Mucosa of rectum (tissue), 2 donors: ENCODE measurements at regions not wholly inside any gene's neighbourhood (a gene's known extent, or its start where the extent isn't known, plus 50 kb on each side); places are given as distances from the start of the nearest gene placed in this dataset.
"Not testable (repeated sequence)": the region's sequence is repeated elsewhere in the genome, so short reads cannot be mapped to it uniquely, and the experiment has no call there.

ENCODE experiments used
- H3K27ac ChIP-seq, 2 donors: one replicate each; pipeline ENCODE4 v1.7.0; 2013; ENCODE audit warnings: inconsistent platforms in 2 of 2, low read depth in 2 of 2, low read length in 2 of 2
- H3K27me3 ChIP-seq, 2 donors: one replicate each; pipeline ENCODE4 v1.7.0; 2013; ENCODE audit warnings: low read length in 2 of 2; ENCODE audit not compliant: control insufficient read depth in 2 of 2, insufficient read depth in 2 of 2
- H3K36me3 ChIP-seq, 2 donors: one replicate each; pipeline ENCODE4 v1.7.0; 2013; ENCODE audit warnings: low read length in 2 of 2; ENCODE audit not compliant: control insufficient read depth in 2 of 2, insufficient read depth in 2 of 2
- H3K4me1 ChIP-seq, 2 donors: one replicate each; pipeline ENCODE4 v1.7.0; 2013; ENCODE audit warnings: low read length in 2 of 2, mild to moderate bottlenecking in 1 of 2; ENCODE audit not compliant: control insufficient read depth in 2 of 2, insufficient read depth in 2 of 2
- H3K4me3 ChIP-seq, 2 donors: one replicate each; pipeline ENCODE4 v1.7.0; 2013; ENCODE audit warnings: low read length in 2 of 2
- H3K9ac ChIP-seq, 2 donors: one replicate each; pipeline ENCODE4 v1.7.0; 2013; ENCODE audit warnings: low read length in 2 of 2, low read depth in 1 of 2, mild to moderate bottlenecking in 1 of 2
- H3K9me3 ChIP-seq, 2 donors: one replicate each; pipeline ENCODE4 v1.7.0; 2013; ENCODE audit warnings: low read length in 2 of 2; ENCODE audit not compliant: control insufficient read depth in 2 of 2
- donor health status: healthy.
- donor health status: Normal muscosa, but diverticular disease.

- Histone ChIP-seq H3K9me3 (no peaks in the 10 kb centered on the region), H3K4me1 (no peaks in the 10 kb centered on the region), H3K36me3 (no peaks in the 10 kb centered on the region), H3K27me3 (no peaks in the 10 kb centered on the region), H3K9ac (no peak overlapping the region), H3K4me3 (no peak overlapping the region), H3K27ac (no peak overlapping the region)
Measured at GRCh38 chr3:144585408-144585807, 613.8 kb downstream of the DIPK2A start.

- H3K4me3 ChIP-seq = no peak overlapping the region
- H3K4me1 ChIP-seq = no peaks in the 10 kb centered on the region
- no peak overlapping the region for H3K27ac ChIP-seq
- no peaks in the 10 kb centered on the region for H3K36me3 ChIP-seq
- H3K9me3 ChIP-seq = no peaks in the 10 kb centered on the region
- H3K9ac ChIP-seq = no peak overlapping the region
- H3K27me3 ChIP-seq = no peaks in the 10 kb centered on the region
Measured at GRCh38 chr3:144585953-144586352, 614.3 kb downstream of the DIPK2A start.

- no peaks in the 10 kb centered on the region for H3K9me3 ChIP-seq
- no peak overlapping the region for H3K4me3 ChIP-seq
- H3K27ac ChIP-seq = no peak overlapping the region
- no peaks in the 10 kb centered on the region for H3K4me1 ChIP-seq
- H3K27me3 ChIP-seq = no peaks in the 10 kb centered on the region
- H3K9ac ChIP-seq = no peak overlapping the region
- H3K36me3 ChIP-seq = no peaks in the 10 kb centered on the region
Measured at GRCh38 chr3:144586382-144586781, 614.8 kb downstream of the DIPK2A start.

- Histone ChIP-seq H3K9ac (no peak overlapping the region), H3K27ac (no peak overlapping the region), H3K36me3 (no peaks in the 10 kb centered on the region), H3K27me3 (no peaks in the 10 kb centered on the region), H3K4me3 (no peak overlapping the region), H3K9me3 (no peaks in the 10 kb centered on the region), H3K4me1 (no peaks in the 10 kb centered on the region)
Measured at GRCh38 chr3:144590854-144591253, 619.2 kb downstream of the DIPK2A start.

GRCh38 chr3:144593881-144594280, 622.3 kb downstream of the DIPK2A start:
- no peaks in the 10 kb centered on the region for H3K4me1 ChIP-seq
- H3K4me3 ChIP-seq = no peak overlapping the region
- no peak overlapping the region for H3K9ac ChIP-seq
- H3K9me3 ChIP-seq = no peaks in the 10 kb centered on the region
- no peak overlapping the region for H3K27ac ChIP-seq
- H3K36me3 ChIP-seq = no peaks in the 10 kb centered on the region
- H3K27me3 ChIP-seq = no peaks in the 10 kb centered on the region

GRCh38 chr3:144620236-144620635, 648.6 kb downstream of the DIPK2A start:
- not testable (repeated sequence) for H3K9me3 ChIP-seq, H3K27ac ChIP-seq, H3K36me3 ChIP-seq, H3K27me3 ChIP-seq, H3K4me1 ChIP-seq, H3K4me3 ChIP-seq, H3K9ac ChIP-seq

- Histone ChIP-seq H3K9ac (no peak overlapping the region), H3K36me3 (no peaks in the 10 kb centered on the region), H3K4me1 (no peaks in the 10 kb centered on the region), H3K27me3 (no peaks in the 10 kb centered on the region), H3K27ac (no peak overlapping the region), H3K9me3 (no peaks in the 10 kb centered on the region), H3K4me3 (no peak overlapping the region)
Measured at GRCh38 chr3:144622845-144623244, 651.2 kb downstream of the DIPK2A start.

- Histone ChIP-seq H3K4me1 (no peaks in the 10 kb centered on the region), H3K36me3 (no peaks in the 10 kb centered on the region), H3K9ac (no peak overlapping the region), H3K27me3 (no peaks in the 10 kb centered on the region), H3K9me3 (no peaks in the 10 kb centered on the region), H3K27ac (no peak overlapping the region), H3K4me3 (no peak overlapping the region)
Measured at GRCh38 chr3:144624656-144625055, 653.0 kb downstream of the DIPK2A start.

GRCh38 chr3:144626835-144627234, 655.2 kb downstream of the DIPK2A start:
- Histone ChIP-seq H3K4me3 (no peak overlapping the region), H3K4me1 (no peaks in the 10 kb centered on the region), H3K9ac (no peak overlapping the region), H3K27me3 (no peaks in the 10 kb centered on the region), H3K9me3 (no peaks in the 10 kb centered on the region), H3K27ac (no peak overlapping the region), H3K36me3 (no peaks in the 10 kb centered on the region)

GRCh38 chr3:144629381-144629780, 657.8 kb downstream of the DIPK2A start:
- Histone ChIP-seq H3K9me3 (no peaks in the 10 kb centered on the region), H3K4me3 (no peak overlapping the region), H3K27me3 (no peaks in the 10 kb centered on the region), H3K9ac (no peak overlapping the region), H3K4me1 (no peaks in the 10 kb centered on the region), H3K27ac (no peak overlapping the region), H3K36me3 (no peaks in the 10 kb centered on the region)

GRCh38 chr3:144636833-144637232, 665.2 kb downstream of the DIPK2A start:
- Histone ChIP-seq H3K9ac (no peak overlapping the region), H3K36me3 (no peaks in the 10 kb centered on the region), H3K27ac (no peak overlapping the region), H3K9me3 (no peaks in the 10 kb centered on the region), H3K4me1 (no peaks in the 10 kb centered on the region), H3K4me3 (no peak overlapping the region), H3K27me3 (no peaks in the 10 kb centered on the region)
